HUES6 (cell line): ENCODE measurements at regions not wholly inside any gene's neighbourhood (a gene's known extent, or its start where the extent isn't known, plus 50 kb on each side); places are given as distances from the start of the nearest gene placed in this dataset.
"Not testable (repeated sequence)": the region's sequence is repeated elsewhere in the genome, so short reads cannot be mapped to it uniquely, and the experiment has no call there.

ENCODE experiments used
- H3K27ac ChIP-seq: 2 replicates; pipeline ENCODE4 v1.7.0; 2013; ENCODE audit warnings: low read depth, mild to moderate bottlenecking, low read length, inconsistent platforms
- H3K27me3 ChIP-seq: 2 replicates; pipeline ENCODE4 v1.6.1; 2013; ENCODE audit warnings: low read length; ENCODE audit not compliant: control insufficient read depth, insufficient read depth
- H3K36me3 ChIP-seq: 2 replicates; pipeline ENCODE4 v1.6.1; 2013; ENCODE audit warnings: low read length; ENCODE audit not compliant: control insufficient read depth, insufficient read depth
- H3K4me1 ChIP-seq: 2 replicates; pipeline ENCODE4 v1.6.1; 2013; ENCODE audit warnings: low read length; ENCODE audit not compliant: control insufficient read depth, insufficient read depth
- H3K4me3 ChIP-seq: 2 replicates; pipeline ENCODE4 v1.5.1; 2013; ENCODE audit warnings: low read depth, low read length
- H3K9ac ChIP-seq: one replicate; pipeline ENCODE4 v1.6.1; 2013; ENCODE audit warnings: mild to moderate bottlenecking, low read length
- H3K9me3 ChIP-seq: 2 replicates; pipeline ENCODE4 v1.6.1; 2013; ENCODE audit warnings: low read depth, low read length; ENCODE audit not compliant: control insufficient read depth, insufficient read depth

GRCh38 chr18:71336576-71337210, 1047.8 kb downstream of the SOCS6 start:
- Histone ChIP-seq H3K9me3 (no peaks in the 10 kb centered on the region), H3K36me3 (no peaks in the 10 kb centered on the region), H3K9ac (no peak overlapping the region), H3K27me3 (peaks cover 30% of the 10 kb centered on the region), H3K4me3 (no peak overlapping the region), H3K27ac (no peak overlapping the region), H3K4me1 (no peaks in the 10 kb centered on the region)

- peaks cover 68% of the 10 kb centered on the region for H3K27me3 ChIP-seq
- H3K36me3 ChIP-seq, result no peaks in the 10 kb centered on the region
- no peak overlapping the region for H3K9ac ChIP-seq
- H3K4me3 ChIP-seq, result no peak overlapping the region
- H3K4me1 ChIP-seq, result no peaks in the 10 kb centered on the region
- H3K27ac ChIP-seq, result no peak overlapping the region
- H3K9me3 ChIP-seq, result no peaks in the 10 kb centered on the region
Observed at GRCh38 chr18:71329563-71329962, 1040.7 kb downstream of the SOCS6 start.

DNA sequence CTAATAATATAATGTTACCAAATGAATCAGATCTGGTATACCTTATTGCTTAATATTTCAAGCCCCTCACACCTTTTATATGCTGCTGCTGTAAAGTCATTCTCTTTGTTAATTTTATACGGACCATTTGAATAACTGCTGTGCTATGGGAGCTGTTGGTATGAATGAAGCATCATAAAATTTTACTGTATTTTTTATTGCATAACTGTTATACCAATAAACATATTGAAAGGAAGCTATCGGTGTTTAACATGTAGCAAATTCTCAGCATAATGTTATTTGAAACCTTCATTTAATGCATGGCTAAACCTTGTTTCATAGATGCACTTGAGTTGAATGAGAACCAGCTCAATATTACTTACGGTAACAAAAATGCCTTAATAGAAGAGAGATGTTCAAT, 1040.3 kb downstream of the SOCS6 start:
- H3K4me3 ChIP-seq, result no peak overlapping the region
- no peaks in the 10 kb centered on the region for H3K36me3 ChIP-seq
- H3K27ac ChIP-seq, result no peak overlapping the region
- H3K9me3 ChIP-seq, result no peaks in the 10 kb centered on the region
- H3K4me1 ChIP-seq, result no peaks in the 10 kb centered on the region
- no peak overlapping the region for H3K9ac ChIP-seq
- H3K27me3 ChIP-seq, result peaks cover 72% of the 10 kb centered on the region

GRCh38 chr18:71327850-71328249, 1039.0 kb downstream of the SOCS6 start:
- Histone ChIP-seq H3K36me3 (no peaks in the 10 kb centered on the region), H3K27ac (no peak overlapping the region), H3K9ac (no peak overlapping the region), H3K27me3 (peaks cover 78% of the 10 kb centered on the region), H3K9me3 (no peaks in the 10 kb centered on the region), H3K4me1 (no peaks in the 10 kb centered on the region), H3K4me3 (no peak overlapping the region)

- Histone ChIP-seq H3K9ac (no peak overlapping the region), H3K27me3 (peaks cover 78% of the 10 kb centered on the region), H3K36me3 (no peaks in the 10 kb centered on the region), H3K9me3 (no peaks in the 10 kb centered on the region), H3K4me3 (no peak overlapping the region), H3K27ac (no peak overlapping the region), H3K4me1 (no peaks in the 10 kb centered on the region)
Observed at GRCh38 chr18:71327441-71327840, 1038.6 kb downstream of the SOCS6 start.

DNA sequence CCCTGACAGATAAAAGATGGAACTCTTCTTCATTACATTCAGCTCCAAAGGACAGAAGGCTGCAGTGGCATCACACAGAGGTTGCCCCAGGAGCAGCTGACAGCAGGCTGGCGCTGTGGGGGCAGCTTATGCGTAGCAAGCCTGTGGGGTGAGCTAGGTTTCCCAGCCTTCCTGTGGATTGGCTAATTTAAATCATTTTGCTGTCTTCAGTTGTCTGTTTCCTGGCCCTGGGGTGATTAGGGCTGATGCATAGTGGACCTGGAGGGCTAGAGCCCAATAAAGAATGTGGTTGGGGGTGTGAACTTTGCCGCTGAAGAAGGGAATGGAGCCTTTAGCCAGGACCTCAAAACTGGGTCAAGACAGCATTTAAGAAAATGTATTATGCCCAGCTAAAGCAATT, 1038.0 kb downstream of the SOCS6 start:
- H3K36me3 ChIP-seq, result no peaks in the 10 kb centered on the region
- H3K4me3 ChIP-seq, result no peak overlapping the region
- H3K27me3 ChIP-seq, result peaks cover 77% of the 10 kb centered on the region
- H3K9ac ChIP-seq, result no peak overlapping the region
- no peaks in the 10 kb centered on the region for H3K9me3 ChIP-seq
- H3K27ac ChIP-seq, result no peak overlapping the region
- no peaks in the 10 kb centered on the region for H3K4me1 ChIP-seq

- no peaks in the 10 kb centered on the region for H3K4me1 ChIP-seq
Observed at GRCh38 chr18:71324356-71324755, 1035.5 kb downstream of the SOCS6 start.

GRCh38 chr18:71322201-71322600, 1033.4 kb downstream of the SOCS6 start:
- Histone ChIP-seq H3K4me3 (no peak overlapping the region), H3K9me3 (no peaks in the 10 kb centered on the region), H3K36me3 (no peaks in the 10 kb centered on the region), H3K4me1 (no peaks in the 10 kb centered on the region), H3K27me3 (peaks cover 88% of the 10 kb centered on the region), H3K27ac (no peak overlapping the region), H3K9ac (no peak overlapping the region)

More at GRCh38 chr18:71324356-71324755, 1035.5 kb downstream of the SOCS6 start:
- peaks cover 88% of the 10 kb centered on the region for H3K27me3 ChIP-seq
- no peak overlapping the region for H3K4me3 ChIP-seq
- no peak overlapping the region for H3K27ac ChIP-seq
- no peak overlapping the region for H3K9ac ChIP-seq
- H3K9me3 ChIP-seq, result no peaks in the 10 kb centered on the region
- H3K36me3 ChIP-seq, result no peaks in the 10 kb centered on the region

DNA sequence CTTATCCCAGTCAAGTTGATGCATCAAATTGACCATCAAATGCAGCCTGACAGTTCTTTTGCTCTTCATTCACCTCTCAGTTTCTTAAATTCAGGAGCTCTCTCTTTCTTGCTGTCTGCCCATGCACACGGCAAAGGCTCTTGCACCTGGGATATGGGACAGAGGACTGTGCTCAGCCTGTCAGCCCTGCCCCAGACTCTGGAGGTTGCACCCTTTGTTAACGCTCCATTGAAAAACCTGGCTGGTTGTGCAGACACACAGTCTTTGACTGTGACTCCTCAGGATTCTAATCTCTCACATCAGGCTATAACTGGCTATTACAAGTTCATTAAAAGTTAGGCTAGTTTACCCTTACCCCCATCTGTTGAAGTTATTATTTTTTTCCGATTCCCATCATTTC, 1032.5 kb downstream of the SOCS6 start:
- Histone ChIP-seq H3K36me3 (no peaks in the 10 kb centered on the region), H3K9me3 (no peaks in the 10 kb centered on the region), H3K27me3 (peaks cover 87% of the 10 kb centered on the region), H3K27ac (no peak overlapping the region), H3K4me3 (no peak overlapping the region), H3K9ac (no peak overlapping the region), H3K4me1 (no peaks in the 10 kb centered on the region)

- Histone ChIP-seq H3K4me3 (no peak overlapping the region), H3K4me1 (peaks cover 8% of the 10 kb centered on the region; the same call in 1 of the 2 replicates), H3K9ac (no peak overlapping the region), H3K9me3 (no peaks in the 10 kb centered on the region), H3K36me3 (no peaks in the 10 kb centered on the region), H3K27ac (no peak overlapping the region), H3K27me3 (peaks cover 100% of the 10 kb centered on the region)
Observed at GRCh38 chr18:71304856-71305255, 1016.0 kb downstream of the SOCS6 start.

DNA sequence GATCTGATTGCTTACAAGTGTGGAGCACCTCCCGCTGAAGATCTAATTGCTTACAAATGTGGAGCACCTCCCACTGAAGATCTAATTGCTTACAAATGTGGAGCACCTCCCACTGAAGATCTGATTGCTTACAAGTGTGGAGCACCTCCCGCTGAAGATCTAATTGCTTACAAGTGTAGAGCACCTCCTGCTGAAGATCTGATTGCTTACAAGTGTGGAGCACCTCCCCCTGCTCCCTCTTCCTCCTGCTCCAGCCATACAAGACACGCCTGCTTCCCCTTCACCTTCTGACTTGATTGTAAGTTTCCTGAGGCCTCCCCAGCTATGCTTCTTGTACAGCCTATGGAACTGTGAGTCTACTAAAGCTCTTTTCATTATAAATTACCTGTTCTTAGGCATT, 1014.9 kb downstream of the SOCS6 start:
- not testable (repeated sequence) for H3K4me3 ChIP-seq, H3K36me3 ChIP-seq, H3K9ac ChIP-seq, H3K27ac ChIP-seq, H3K9me3 ChIP-seq, H3K4me1 ChIP-seq
- H3K27me3 ChIP-seq, result peaks cover 98% of the 10 kb centered on the region
